Caki2 (cell line): ENCODE measurements at regions not wholly inside any gene's neighbourhood (a gene's known extent, or its start where the extent isn't known, plus 50 kb on each side); places are given as distances from the start of the nearest gene placed in this dataset.
"Not testable (repeated sequence)": the region's sequence is repeated elsewhere in the genome, so short reads cannot be mapped to it uniquely, and the experiment has no call there.

Experiments
- DNase-seq: peaks from one replicate; pipeline ENCODE4 v3.0.0-alpha.2; 2015; ENCODE audit warnings: low read depth
- in situ Hi-C: cut with HindIII; loops from 2 replicates; pipeline ENCODE4 v1.10.0; 2016; ENCODE audit warnings: low sequenced_read_pairs, low pct_unique_long_range_greater_than_20kb, mixed read lengths

GRCh38 chr21:6539688-6540087, 3981.7 kb upstream of the TPTE start:
- DNase-seq, in situ Hi-C loops: not testable (repeated sequence)

GRCh38 chr21:6541036-6541435, 3980.3 kb upstream of the TPTE start:
- in situ Hi-C loops, DNase-seq: not testable (repeated sequence)

- in situ Hi-C loops: not testable (repeated sequence)
Measured at GRCh38 chr21:6545288-6545687, 3976.1 kb upstream of the TPTE start.

GRCh38 chr21:6551045-6551444, 3970.3 kb upstream of the TPTE start:
- DNase-seq, in situ Hi-C loops: not testable (repeated sequence)

More at GRCh38 chr21:6545288-6545687, 3976.1 kb upstream of the TPTE start:
- DNase-seq: not testable (repeated sequence)

GRCh38 chr21:6553505-6554376, 3967.6 kb upstream of the TPTE start:
- in situ Hi-C loops, DNase-seq: not testable (repeated sequence)

GRCh38 chr21:6554377-6554864, 3967.0 kb upstream of the TPTE start:
- DNase-seq, in situ Hi-C loops: not testable (repeated sequence)

GRCh38 chr21:6556516-6556915, 3964.9 kb upstream of the TPTE start:
- in situ Hi-C loops, DNase-seq: not testable (repeated sequence)

- in situ Hi-C loops, DNase-seq: not testable (repeated sequence)
Measured at GRCh38 chr21:6557415-6557814, 3964.0 kb upstream of the TPTE start.

- DNase-seq: not testable (repeated sequence)
Measured at GRCh38 chr21:6561168-6561567, 3960.2 kb upstream of the TPTE start.

GRCh38 chr21:6561578-6561977, 3959.8 kb upstream of the TPTE start:
- DNase-seq, in situ Hi-C loops: not testable (repeated sequence)

More at GRCh38 chr21:6561168-6561567, 3960.2 kb upstream of the TPTE start:
- in situ Hi-C loops: not testable (repeated sequence)

- in situ Hi-C loops, DNase-seq: not testable (repeated sequence)
Measured at GRCh38 chr21:6564543-6565166, 3956.7 kb upstream of the TPTE start.

GRCh38 chr21:6565190-6566094, 3955.9 kb upstream of the TPTE start:
- in situ Hi-C loops: not testable (repeated sequence)
- peak; percentile 1 for DNase-seq

- DNase-seq, in situ Hi-C loops: not testable (repeated sequence)
Measured at GRCh38 chr21:6567542-6567941, 3953.8 kb upstream of the TPTE start.

- in situ Hi-C loops, DNase-seq: not testable (repeated sequence)
Measured at GRCh38 chr21:6569152-6569551, 3952.2 kb upstream of the TPTE start.

- DNase-seq, in situ Hi-C loops: not testable (repeated sequence)
Measured at GRCh38 chr21:6569587-6570392, 3951.6 kb upstream of the TPTE start.

GRCh38 chr21:6570700-6571368, 3950.5 kb upstream of the TPTE start:
- in situ Hi-C loops, DNase-seq: not testable (repeated sequence)

GRCh38 chr21:6573576-6573975, 3947.8 kb upstream of the TPTE start:
- in situ Hi-C loops, DNase-seq: not testable (repeated sequence)
